ENCODE measurements at regions not wholly inside any gene's neighbourhood (a gene's known extent, or its start where the extent isn't known, plus 50 kb on each side); places are given as distances from the start of the nearest gene placed in this dataset.

DNA sequence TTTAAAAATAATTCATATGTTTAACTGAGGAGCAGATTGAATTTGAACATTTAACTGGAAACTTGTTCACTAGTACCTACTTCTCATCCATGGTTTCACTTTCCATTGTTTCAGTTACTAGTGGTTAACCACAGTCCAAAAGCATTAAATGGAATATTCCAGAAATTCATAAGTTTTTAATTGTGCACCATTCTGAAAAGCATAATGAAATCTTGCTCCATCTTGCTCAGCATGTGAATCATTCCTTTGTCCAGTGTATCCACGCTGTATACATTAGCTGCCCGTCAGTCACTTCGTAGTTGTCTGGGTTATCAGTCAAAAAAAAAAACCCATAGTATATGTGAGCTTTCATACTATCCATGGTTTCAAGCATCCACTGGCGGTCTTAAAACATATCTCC, 217.6 kb downstream of the TPRG1 start:
- TF ChIP-seq TAF1 (IDR thresholded peaks at IDR 0.05; ENCODE audit: low read depth) (no peak), CREB1 (IDR thresholded peaks at IDR 0.05; ENCODE audit: low read depth) (no peak), YY1 (IDR thresholded peaks at IDR 0.05; ENCODE audit: low read depth) (no peak), EP300 (IDR thresholded peaks at IDR 0.05; ENCODE audit: borderline replicate concordance) (no peak)
- TF ChIP-seq, protein P1, sequence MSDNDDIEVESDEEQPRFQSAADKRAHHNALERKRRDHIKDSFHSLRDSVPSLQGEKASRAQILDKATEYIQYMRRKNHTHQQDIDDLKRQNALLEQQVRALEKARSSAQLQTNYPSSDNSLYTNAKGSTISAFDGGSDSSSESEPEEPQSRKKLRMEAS (IDR thresholded peaks at IDR 0.05): no peak
- TF ChIP-seq, protein P2, sequence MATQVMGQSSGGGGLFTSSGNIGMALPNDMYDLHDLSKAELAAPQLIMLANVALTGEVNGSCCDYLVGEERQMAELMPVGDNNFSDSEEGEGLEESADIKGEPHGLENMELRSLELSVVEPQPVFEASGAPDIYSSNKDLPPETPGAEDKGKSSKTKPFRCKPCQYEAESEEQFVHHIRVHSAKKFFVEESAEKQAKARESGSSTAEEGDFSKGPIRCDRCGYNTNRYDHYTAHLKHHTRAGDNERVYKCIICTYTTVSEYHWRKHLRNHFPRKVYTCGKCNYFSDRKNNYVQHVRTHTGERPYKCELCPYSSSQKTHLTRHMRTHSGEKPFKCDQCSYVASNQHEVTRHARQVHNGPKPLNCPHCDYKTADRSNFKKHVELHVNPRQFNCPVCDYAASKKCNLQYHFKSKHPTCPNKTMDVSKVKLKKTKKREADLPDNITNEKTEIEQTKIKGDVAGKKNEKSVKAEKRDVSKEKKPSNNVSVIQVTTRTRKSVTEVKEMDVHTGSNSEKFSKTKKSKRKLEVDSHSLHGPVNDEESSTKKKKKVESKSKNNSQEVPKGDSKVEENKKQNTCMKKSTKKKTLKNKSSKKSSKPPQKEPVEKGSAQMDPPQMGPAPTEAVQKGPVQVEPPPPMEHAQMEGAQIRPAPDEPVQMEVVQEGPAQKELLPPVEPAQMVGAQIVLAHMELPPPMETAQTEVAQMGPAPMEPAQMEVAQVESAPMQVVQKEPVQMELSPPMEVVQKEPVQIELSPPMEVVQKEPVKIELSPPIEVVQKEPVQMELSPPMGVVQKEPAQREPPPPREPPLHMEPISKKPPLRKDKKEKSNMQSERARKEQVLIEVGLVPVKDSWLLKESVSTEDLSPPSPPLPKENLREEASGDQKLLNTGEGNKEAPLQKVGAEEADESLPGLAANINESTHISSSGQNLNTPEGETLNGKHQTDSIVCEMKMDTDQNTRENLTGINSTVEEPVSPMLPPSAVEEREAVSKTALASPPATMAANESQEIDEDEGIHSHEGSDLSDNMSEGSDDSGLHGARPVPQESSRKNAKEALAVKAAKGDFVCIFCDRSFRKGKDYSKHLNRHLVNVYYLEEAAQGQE (IDR thresholded peaks at IDR 0.05; ENCODE audit: low read depth): no peak

Measured in Ishikawa (cell line).